OCI-LY7 (cell line): ENCODE measurements at regions not wholly inside any gene's neighbourhood (a gene's known extent, or its start where the extent isn't known, plus 50 kb on each side); places are given as distances from the start of the nearest gene placed in this dataset.

Source experiments
- BruUV-seq: library from RNA; stranded (reverse); fragments of 400-500 nt; replicated peaks from 2 replicates; lab custom pipeline; 2021; lab: Mats Ljungman, UMichigan
- CTCF ChIA-PET: fragments of 300-600 bp; sonication (Branson Sonifier 250); formaldehyde crosslinking; loops from one replicate; lab custom pipeline; 2022; ENCODE audit warnings: antibody characterized with exemption; ENCODE audit not compliant: unreplicated experiment; lab: Charles Lee
- POLR2A ChIA-PET: fragments of 300-600 bp; sonication (Branson Sonifier 250); formaldehyde crosslinking; loops from one replicate; lab custom pipeline; 2022; ENCODE audit warnings: antibody characterized with exemption; lab: Charles Lee
- DNase-seq: peaks from one replicate; pipeline ENCODE4 v3.0.0-alpha.2; 2015; ENCODE audit warnings: low spot score
- H2AFZ ChIP-seq: fragments of 200-600 bp; sonication (generic), shearing (Covaris generic); 2 replicates; pipeline ENCODE4 v1.6.1; 2014; ENCODE audit warnings: mild to moderate bottlenecking, antibody characterized with exemption, low read length, moderate library complexity
- H3K27ac ChIP-seq: fragments of 200-600 bp; sonication (generic); 2 replicates; pipeline ENCODE4 v1.5.1; 2014; ENCODE audit warnings: mixed run types, low read depth, mild to moderate bottlenecking, moderate library complexity, low read length, inconsistent platforms; ENCODE audit not compliant: poor library complexity, severe bottlenecking
- H3K36me3 ChIP-seq: fragments of 200-600 bp; sonication (generic); 2 replicates; pipeline ENCODE4 v1.6.1; 2014; ENCODE audit warnings: mild to moderate bottlenecking, antibody characterized with exemption, low read length, moderate library complexity, mixed read lengths; ENCODE audit not compliant: insufficient read depth
- H3K4me1 ChIP-seq: fragments of 200-600 bp; sonication (generic); 2 replicates; pipeline ENCODE4 v1.5.1; 2014; ENCODE audit warnings: mild to moderate bottlenecking, low read length; ENCODE audit not compliant: insufficient read depth, poor library complexity, severe bottlenecking
- H3K4me2 ChIP-seq: fragments of 200-600 bp; sonication (generic); 2 replicates; pipeline ENCODE4 v1.6.1; 2014; ENCODE audit warnings: mild to moderate bottlenecking, low read length
- H3K4me3 ChIP-seq: fragments of 200-600 bp; sonication (generic); 2 replicates; pipeline ENCODE4 v1.5.1; 2014; ENCODE audit warnings: mild to moderate bottlenecking, low read depth, low read length; ENCODE audit not compliant: poor library complexity, severe bottlenecking
- H3K79me2 ChIP-seq: fragments of 200-600 bp; sonication (generic); 2 replicates; pipeline ENCODE4 v1.6.1; 2016; ENCODE audit warnings: low read depth, mild to moderate bottlenecking, low read length, moderate library complexity, mixed read lengths; ENCODE audit not compliant: insufficient read depth
- H3K9me2 ChIP-seq: fragments of 200-600 bp; sonication (generic); 2 replicates; pipeline ENCODE4 v1.6.1; 2016; ENCODE audit warnings: mild to moderate bottlenecking, low read length, mixed read lengths; ENCODE audit not compliant: insufficient read depth
- H3K9me3 ChIP-seq: fragments of 200-600 bp; sonication (generic); 2 replicates; pipeline ENCODE4 v1.6.1; 2014; ENCODE audit warnings: mild to moderate bottlenecking, mixed run types, low read length, mixed read lengths
- H4K20me1 ChIP-seq: fragments of 200-600 bp; sonication (generic); 2 replicates; pipeline ENCODE4 v1.6.1; 2014; ENCODE audit warnings: mild to moderate bottlenecking, antibody characterized with exemption, low read length, moderate library complexity, mixed read lengths; ENCODE audit not compliant: insufficient read depth
- CTCF ChIP-seq: fragments of 200-600 bp; sonication (generic); conservative IDR thresholded peaks from 2 replicates; pipeline ENCODE4 v1.5.1; 2014; ENCODE audit warnings: mild to moderate bottlenecking, antibody characterized with exemption, low read length, moderate library complexity, mixed read lengths
- EZH2phosphoT487 ChIP-seq: fragments of 200-600 bp; sonication (generic); IDR thresholded peaks from 2 replicates; pipeline ENCODE4 v1.6.1; 2018; ENCODE audit warnings: low read depth, borderline replicate concordance, mild to moderate bottlenecking, mixed run types, antibody characterized with exemption, low read length, moderate library complexity, mixed read lengths
- intact Hi-C: fragments of 100-400 bp; cut with micrococcal nuclease; formaldehyde crosslinking; loops from one replicate; pipeline ENCODE4 v1.10.0; 2022; ENCODE audit not compliant: unreplicated experiment

DNA sequence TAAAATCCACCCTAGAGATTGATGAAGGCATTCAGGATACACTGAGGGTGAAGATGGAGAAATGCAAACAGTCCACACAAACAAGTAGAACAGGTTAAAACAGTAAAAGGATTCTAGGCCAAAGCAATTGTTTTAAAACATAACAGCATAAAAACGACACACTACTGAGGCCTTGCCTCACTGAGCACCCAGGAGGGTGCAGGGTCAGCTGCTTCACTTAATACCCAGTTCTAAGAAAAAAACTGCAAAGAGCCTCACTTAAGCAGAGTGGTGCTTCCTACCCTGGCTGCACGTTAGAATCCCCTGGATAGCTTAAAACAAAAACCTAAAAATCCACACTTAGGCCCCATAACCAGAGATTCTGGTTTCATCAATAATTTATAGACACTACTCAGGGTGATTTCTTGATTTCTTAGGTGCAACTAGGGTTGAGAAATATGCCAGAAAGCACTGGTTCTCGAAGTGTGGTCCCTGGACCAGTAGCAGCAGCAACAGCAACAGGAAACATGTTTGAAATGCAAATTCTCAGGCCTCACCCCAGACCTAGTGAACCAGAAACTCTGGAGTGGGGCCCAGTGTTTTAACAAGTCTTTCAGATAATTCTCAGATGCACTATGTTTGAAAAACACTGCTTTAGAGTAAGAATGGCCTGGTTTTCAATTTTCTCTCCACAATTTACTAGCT lies 279.1 kb downstream of the ZEB2 start:
- ChIA-PET CTCF (no interaction called here), POLR2A (interaction anchor here (0.5 to 3.3 kb wide), 12 partner anchors 18 to 274 kb away, joined by 3 to 19 read pairs (median 6); no protein-coding TSS in a partner anchor)
- Histone ChIP-seq H3K4me3 (peak overlapping the region; percentile 55), H3K36me3 (no peaks in the 10 kb centered on the region), H3K9me2 (no peaks in the 10 kb centered on the region), H3K4me1 (peaks cover 92% of the 10 kb centered on the region), H2AFZ (peak overlapping the region; percentile 22; the same call in 1 of the 2 replicates), H3K4me2 (peak overlapping the region; percentile 81), H3K9me3 (no peaks in the 10 kb centered on the region), H3K27ac (peak overlapping the region; percentile 98), H4K20me1 (no peaks in the 10 kb centered on the region), H3K79me2 (peaks cover 75% of the 10 kb centered on the region)
- BruUV-seq: TSS peak; percentile 89
- DNase-seq: peak; percentile 92
- intact Hi-C loops: loop anchor here (2.0 to 10.0 kb wide), 5 partner anchors 90 to 1170 kb away; no protein-coding TSS in a partner anchor
- TF ChIP-seq CTCF (no peak), EZH2phosphoT487 (no peak)

DNA sequence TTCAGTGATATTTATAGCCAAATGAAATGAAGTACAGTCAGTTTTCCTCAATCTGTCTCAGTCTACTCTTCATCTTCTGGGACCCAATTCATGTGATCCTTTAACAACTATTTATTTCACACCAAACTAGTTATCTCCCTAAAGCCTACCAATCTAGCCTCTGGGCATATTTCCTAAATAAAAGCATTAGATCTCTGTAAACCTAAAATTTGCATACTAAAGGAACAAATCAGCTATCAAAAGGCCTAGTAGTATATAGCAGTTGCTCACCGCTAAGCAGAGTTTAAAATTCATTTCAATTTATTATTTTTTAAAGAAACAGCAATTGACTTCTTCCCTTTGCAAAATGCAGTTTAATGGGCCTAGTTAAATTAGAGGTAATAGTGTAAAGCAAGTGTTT lies 280.2 kb downstream of the ZEB2 start:
- CTCF ChIA-PET: interaction anchor here (0.9 kb wide), 1 partner anchor 14 kb away, joined by 4 read pairs; no protein-coding TSS in a partner anchor
- H3K4me1 ChIP-seq: peaks cover 92% of the 10 kb centered on the region
- H3K4me2 ChIP-seq: peak overlapping the region; percentile 81

More for the DNA sequence above, 280.2 kb downstream of the ZEB2 start:
- intact Hi-C loops: loop anchor here (2.0 to 10.0 kb wide), 6 partner anchors 91 to 1171 kb away; partner anchors contain the start of gene ARHGAP15
- Histone ChIP-seq H3K4me3 (peak overlapping the region; percentile 55), H3K9me3 (no peaks in the 10 kb centered on the region), H2AFZ (peak overlapping the region; percentile 22; the same call in 1 of the 2 replicates), H4K20me1 (no peaks in the 10 kb centered on the region), H3K79me2 (peaks cover 77% of the 10 kb centered on the region), H3K27ac (peak overlapping the region; percentile 98), H3K36me3 (no peaks in the 10 kb centered on the region), H3K9me2 (no peaks in the 10 kb centered on the region)
- DNase-seq: no peak
- POLR2A ChIA-PET: interaction anchor here (0.5 to 3.5 kb wide), 11 partner anchors 11 to 111 kb away, joined by 3 to 28 read pairs (median 5); no protein-coding TSS in a partner anchor
- no peak for TF ChIP-seq EZH2phosphoT487
- TF ChIP-seq CTCF: no peak
- no TSS peak for BruUV-seq
